GM12891 (cell line): ENCODE measurements at regions not wholly inside any gene's neighbourhood (a gene's known extent, or its start where the extent isn't known, plus 50 kb on each side); places are given as distances from the start of the nearest gene placed in this dataset.
"Not testable (repeated sequence)": the region's sequence is repeated elsewhere in the genome, so short reads cannot be mapped to it uniquely, and the experiment has no call there.

ENCODE experiments used
- DNase-seq: peaks from one replicate; pipeline ENCODE4 v3.0.0; 2011; ENCODE audit warnings: low spot score; ENCODE audit not compliant: insufficient read length
- FAIRE-seq: peaks from 2 replicates; lab custom pipeline; 2011; peaks lifted over from hg19 to GRCh38; lab: Jason Lieb, UNC
- PAX5 ChIP-seq: IDR thresholded peaks from 2 replicates; pipeline ENCODE4 v1.6.1; 2011; ENCODE audit warnings: low read length, moderate library complexity, mild to moderate bottlenecking; ENCODE audit not compliant: insufficient read depth, severe bottlenecking
- POLR2A ChIP-seq: IDR thresholded peaks from 2 replicates; pipeline ENCODE4 v1.6.1; 2011; ENCODE audit warnings: low read depth, low read length, control low read depth
- POLR2AphosphoS5 ChIP-seq: IDR thresholded peaks from 2 replicates; pipeline ENCODE4 v1.6.1; 2011; ENCODE audit warnings: low read depth, low read length, control low read depth
- POU2F2 ChIP-seq: IDR thresholded peaks from 2 replicates; pipeline ENCODE4 v1.6.1; 2011; ENCODE audit warnings: low read depth, mild to moderate bottlenecking, control low read depth, low read length, moderate library complexity
- SPI1 ChIP-seq: IDR thresholded peaks from 2 replicates; pipeline ENCODE4 v1.6.1; 2011; ENCODE audit warnings: low read depth, low read length, control low read depth
- TAF1 ChIP-seq: IDR thresholded peaks from 2 replicates; pipeline ENCODE4 v1.6.1; 2011; ENCODE audit warnings: low read depth, low read length, control low read depth

DNA sequence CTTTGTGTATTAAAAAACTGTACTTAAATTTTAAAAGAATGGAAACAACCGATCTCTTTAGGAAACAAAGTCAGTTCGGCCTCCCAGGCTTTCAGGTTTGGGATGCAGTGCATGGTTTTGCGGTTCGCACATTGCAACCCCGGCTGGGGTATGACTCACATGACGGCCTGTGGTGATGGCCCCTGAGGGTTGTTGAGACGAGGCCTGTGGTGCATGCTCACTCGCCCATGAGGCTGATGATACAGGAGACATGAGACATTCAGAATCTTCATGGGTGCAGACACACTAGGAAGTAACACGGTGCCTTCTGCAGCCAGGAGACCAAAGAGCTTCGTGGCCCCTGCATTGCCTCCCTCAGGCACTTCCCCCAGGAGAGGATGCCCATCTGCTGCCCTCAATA lies 724.6 kb upstream of the SALL3 start:
- TF ChIP-seq TAF1 (no peak), POLR2AphosphoS5 (no peak), SPI1 (no peak), POU2F2 (no peak), PAX5 (no peak), POLR2A (no peak)
- DNase-seq (no peak), FAIRE-seq (no peak)

DNA sequence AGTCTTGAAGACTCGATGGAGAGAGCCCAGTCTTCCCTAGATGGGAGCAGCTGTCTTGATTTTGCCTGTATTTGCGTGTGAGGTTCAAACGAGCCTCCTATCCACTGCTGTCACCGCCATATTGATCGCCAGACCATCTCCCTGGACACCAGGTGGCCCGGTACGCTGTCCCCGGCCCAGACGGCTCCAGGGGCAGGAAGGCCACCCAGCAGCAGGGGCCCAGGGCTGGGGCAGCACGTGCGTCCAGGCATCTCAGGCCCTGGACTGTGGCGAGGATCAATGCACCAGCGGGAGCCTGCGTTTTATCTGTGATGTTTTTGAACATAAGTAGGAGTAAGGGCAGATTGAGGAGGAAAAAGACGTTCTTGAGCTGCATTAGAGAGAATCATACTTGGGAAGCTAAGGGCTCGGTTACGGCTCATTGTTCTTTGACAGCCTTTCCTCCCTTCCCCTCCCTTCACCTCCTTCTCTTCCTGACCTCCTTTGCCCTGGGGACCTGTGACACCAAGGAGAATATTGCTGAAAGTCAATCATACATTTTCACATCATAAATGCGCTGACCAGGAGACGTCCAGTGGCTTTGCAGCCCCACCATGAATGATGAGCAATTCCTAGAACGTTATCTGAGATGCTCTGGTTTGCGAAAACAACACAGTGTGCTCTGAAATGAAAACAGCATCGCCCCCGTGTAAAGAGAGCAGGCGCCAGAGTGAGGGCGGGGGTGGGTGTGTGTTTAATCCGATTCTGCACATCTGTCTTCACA lies 711.2 kb upstream of the SALL3 start:
- no peak for DNase-seq
- no peak for FAIRE-seq

GRCh38 chr18:78271790-78272189 lies 707.8 kb upstream of the SALL3 start:
- FAIRE-seq (no peak), DNase-seq (no peak)

More for the DNA sequence above, 711.2 kb upstream of the SALL3 start:
- TF ChIP-seq POU2F2 (no peak), PAX5 (no peak), TAF1 (no peak), SPI1 (no peak), POLR2AphosphoS5 (no peak), POLR2A (no peak)

DNA sequence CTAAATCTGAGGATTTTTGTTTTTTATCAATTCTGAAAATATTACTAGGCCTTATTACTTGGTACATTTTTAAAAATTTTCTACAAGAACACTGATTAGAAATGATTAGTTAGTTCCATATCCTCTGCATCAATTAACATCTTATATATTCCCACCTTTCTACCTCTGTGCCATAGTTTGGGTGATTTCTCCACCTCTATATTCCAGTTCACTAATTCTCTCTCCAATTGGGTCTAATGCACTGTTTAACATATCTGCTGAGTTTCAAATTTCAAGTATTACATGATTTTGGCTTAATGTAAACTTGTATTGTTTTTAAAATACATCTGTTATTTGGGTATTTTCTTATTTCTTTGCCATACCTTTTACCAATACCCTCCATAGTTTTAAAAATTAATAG lies 705.7 kb upstream of the SALL3 start:
- TF ChIP-seq POLR2A (no peak), PAX5 (no peak), POLR2AphosphoS5 (no peak), TAF1 (no peak), POU2F2 (no peak), SPI1 (no peak)
- DNase-seq (no peak), FAIRE-seq (no peak)

More at GRCh38 chr18:78271790-78272189, 707.8 kb upstream of the SALL3 start:
- TF ChIP-seq PAX5 (no peak), TAF1 (no peak), POU2F2 (no peak), SPI1 (no peak)

DNA sequence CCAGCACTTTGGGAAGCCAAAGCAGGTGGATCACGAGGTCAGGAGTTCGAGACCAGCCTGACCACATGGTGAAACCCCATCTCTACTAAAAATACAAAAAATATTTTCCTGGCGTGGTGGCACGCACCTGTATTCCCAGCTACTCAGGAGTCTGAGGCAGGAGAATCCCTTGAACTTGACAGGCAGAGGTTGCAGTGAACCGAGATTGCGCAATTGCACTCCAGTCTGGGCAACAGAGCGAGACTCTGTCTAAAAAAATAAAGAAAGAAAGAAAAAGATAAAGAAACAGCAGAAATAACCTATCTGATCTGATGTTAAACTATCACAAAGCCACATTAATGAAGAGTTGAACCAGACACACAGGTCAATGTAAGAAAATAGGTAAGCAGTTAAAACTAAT lies 696.2 kb upstream of the SALL3 start:
- not testable (repeated sequence) for DNase-seq, FAIRE-seq

- DNase-seq = no peak
- TF ChIP-seq POU2F2 (no peak), POLR2A (no peak), TAF1 (no peak), SPI1 (no peak), POLR2AphosphoS5 (no peak), PAX5 (no peak)
- no peak for FAIRE-seq
These were observed 686.8 kb upstream of the SALL3 start for GRCh38 chr18:78292618-78293380.

DNA sequence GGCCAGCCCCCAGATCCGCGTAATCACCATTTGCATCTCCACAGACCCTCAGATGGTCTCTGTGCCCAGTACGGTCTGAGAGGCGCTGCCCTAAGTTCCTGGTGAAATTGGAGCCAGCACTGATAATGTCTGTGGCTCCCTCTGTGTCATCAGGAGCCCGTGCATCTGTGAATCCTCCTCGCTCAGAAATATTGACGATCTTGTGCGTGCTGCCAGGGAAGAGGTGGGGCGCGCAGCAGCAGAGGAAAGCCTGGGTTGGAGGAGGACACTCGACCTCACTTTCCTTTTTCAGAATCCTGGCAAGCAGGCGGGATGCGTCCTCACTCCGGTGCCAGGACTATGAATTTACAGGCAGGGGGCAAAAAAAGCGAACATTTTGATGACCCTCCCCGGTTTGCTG lies 686.1 kb upstream of the SALL3 start:
- TF ChIP-seq SPI1 (no peak), POLR2A (no peak), TAF1 (no peak), PAX5 (no peak), POLR2AphosphoS5 (no peak), POU2F2 (no peak)
- FAIRE-seq (no peak), DNase-seq (no peak)

- DNase-seq = no peak
- TF ChIP-seq PAX5 = no peak
- TF ChIP-seq POLR2AphosphoS5 = no peak
- no peak for TF ChIP-seq SPI1
- TF ChIP-seq TAF1 = no peak
- TF ChIP-seq POLR2A = no peak
- TF ChIP-seq POU2F2 = no peak
- FAIRE-seq = no peak
These were observed 685.6 kb upstream of the SALL3 start for GRCh38 chr18:78293940-78294541.

- TF ChIP-seq POLR2AphosphoS5 = no peak
- TF ChIP-seq POU2F2 = no peak
- TF ChIP-seq TAF1 = no peak
- TF ChIP-seq SPI1 = no peak
- TF ChIP-seq PAX5 = no peak
- no peak for TF ChIP-seq POLR2A
- FAIRE-seq = no peak
These were observed 684.4 kb upstream of the SALL3 start for GRCh38 chr18:78295262-78295661.

DNA sequence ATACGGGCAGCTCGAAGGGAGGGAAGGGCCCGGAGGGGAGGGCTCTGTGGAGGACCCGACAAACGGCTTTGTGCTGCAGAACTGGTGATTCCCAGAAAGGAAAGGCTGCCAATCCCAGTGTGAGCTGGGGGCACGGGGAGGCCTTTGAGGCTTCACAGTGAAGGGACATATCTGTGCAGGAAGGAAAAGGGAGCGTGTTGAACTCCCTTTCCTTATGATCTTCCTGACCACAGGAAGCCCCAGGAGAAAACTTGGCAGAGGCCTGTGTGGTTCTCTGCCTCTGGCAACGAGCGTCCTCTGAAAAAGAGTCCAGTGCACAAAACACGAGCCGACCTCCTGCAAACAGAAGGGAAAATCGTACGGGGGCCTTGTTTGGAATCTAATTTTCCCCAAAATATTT lies 683.5 kb upstream of the SALL3 start:
- FAIRE-seq (no peak), DNase-seq (no peak)
- TF ChIP-seq TAF1 = no peak
- no peak for TF ChIP-seq SPI1
- TF ChIP-seq POLR2A = no peak
- TF ChIP-seq PAX5 = no peak
- no peak for TF ChIP-seq POU2F2
- no peak for TF ChIP-seq POLR2AphosphoS5

More at GRCh38 chr18:78295262-78295661, 684.4 kb upstream of the SALL3 start:
- DNase-seq = no peak

DNA sequence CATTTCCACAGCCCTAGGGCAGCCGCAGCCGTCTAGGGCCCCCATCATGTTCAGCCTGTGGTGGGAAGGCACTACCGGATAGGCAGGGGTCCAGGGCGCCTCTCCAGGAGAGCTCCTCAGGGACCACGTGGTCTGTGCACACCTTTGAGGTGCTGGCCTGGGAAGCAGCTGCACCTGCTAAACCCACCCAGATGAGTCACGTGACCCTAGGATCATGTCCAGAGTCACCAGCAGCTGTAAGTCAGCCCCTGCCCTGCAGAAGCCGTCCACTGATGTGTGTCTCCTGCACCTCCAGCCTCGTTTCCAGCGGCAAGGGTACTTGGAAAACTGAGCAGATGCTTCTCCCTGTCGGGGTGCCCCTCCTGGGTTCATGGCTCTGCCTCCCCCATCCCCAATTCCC lies 682.6 kb upstream of the SALL3 start:
- no peak for DNase-seq
- no peak for FAIRE-seq
- TF ChIP-seq TAF1 = no peak
- TF ChIP-seq POU2F2 = no peak
